ENCODE measurements at regions not wholly inside any gene's neighbourhood (a gene's known extent, or its start where the extent isn't known, plus 50 kb on each side); places are given as distances from the start of the nearest gene placed in this dataset.

DNA sequence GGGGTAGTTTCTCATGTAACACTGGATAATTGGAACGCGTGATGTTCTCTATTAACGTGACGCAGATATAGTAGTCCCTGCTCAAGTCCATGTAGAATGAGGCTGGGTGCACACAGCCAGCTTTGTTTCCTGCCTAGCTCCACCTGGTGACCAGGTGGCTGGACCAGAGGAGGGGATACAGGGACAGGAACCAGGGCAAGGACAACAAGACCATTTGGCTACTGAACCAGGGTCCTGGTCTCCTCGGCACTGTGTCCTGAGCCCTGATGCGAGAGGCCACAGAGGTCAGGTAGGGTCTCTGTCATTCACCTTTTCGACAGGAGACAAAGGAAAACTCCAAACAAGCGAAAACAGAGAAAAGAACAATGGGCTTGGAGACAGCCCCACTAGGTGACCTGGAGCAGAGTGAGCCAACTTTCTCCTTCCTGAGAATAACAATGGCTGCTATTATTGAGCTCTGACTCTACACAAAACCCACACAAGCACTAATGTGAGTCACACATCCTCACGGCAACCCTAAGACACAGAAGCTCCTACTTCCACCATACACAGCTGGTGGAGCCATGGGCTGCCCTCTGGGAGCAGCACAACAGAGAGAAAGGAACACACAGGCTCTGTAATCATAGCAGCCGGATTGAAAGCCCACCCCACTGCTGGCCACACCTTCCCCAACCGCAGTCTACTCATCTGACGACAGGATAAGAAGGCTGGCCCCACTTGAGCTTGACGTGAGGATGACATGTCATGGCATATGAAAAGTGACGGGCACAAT lies 67.3 kb upstream of the TEX51 start:
- no peak for DNase-seq

DNA sequence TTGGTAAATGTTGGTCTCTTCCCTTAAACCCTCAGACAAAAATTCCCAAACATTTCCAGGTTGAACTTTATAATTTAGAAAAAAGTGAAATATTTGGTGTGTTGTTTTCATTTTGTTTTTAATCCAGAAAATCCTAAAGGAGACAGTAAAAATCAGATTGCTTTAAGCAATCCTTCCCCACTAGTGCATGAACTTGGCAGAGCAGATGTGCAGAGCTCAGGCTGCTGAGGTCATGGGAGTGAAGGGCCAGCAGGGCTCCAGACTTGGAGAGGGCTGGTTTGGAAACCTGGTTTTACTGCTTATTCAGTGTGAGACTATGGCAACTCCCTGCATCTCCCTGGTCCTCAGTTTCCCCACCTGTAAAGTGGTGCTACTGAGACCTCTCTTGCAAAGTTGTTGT lies 66.7 kb upstream of the TEX51 start:
- no peak for DNase-seq

DNA sequence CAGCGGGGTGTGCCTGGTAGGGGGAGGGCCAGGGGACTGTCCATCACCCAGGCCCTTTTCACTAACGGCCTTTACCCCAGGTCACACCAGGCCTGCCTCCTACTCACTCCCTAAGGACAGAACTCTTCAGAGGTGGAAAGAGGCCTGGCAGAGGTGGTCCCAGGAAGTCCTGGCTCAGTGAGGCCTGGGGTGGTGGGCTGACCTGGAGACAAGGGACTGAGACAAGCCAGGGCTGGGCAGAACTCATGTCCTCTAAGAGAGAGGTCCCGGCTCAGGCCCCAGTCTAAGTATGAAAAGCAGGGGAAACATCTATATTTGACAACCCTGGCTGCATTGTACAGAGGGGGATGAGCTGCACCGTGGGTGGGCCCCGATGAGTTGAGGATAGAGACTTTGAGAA lies 65.9 kb upstream of the TEX51 start:
- DNase-seq: no peak

DNA sequence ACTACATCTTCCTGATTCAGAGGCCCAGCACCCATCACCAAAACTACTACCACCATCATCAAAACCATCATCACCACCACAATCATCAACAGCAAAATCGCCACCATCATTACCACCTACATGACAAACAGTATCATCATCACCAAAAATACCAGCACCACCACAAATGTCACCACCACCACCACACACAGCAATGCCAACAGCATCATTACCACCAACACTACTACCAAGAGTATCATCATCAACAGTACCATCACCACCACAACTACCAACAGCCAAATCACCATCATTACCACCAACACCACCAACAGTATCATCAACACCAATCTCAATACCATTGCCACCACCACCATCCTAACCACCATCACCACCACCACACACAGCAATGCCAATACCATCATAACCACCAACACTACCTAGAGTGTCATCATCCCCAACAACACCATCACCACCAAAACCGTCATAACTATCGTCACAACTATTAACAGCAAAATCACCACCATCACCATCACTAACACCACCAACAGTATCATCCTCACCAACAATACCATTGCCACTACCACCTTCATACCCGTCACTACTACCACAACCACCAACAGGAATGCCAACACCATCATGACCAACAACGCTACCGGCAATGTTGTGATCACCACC lies 64.6 kb upstream of the TEX51 start:
- DNase-seq: no peak

DNA sequence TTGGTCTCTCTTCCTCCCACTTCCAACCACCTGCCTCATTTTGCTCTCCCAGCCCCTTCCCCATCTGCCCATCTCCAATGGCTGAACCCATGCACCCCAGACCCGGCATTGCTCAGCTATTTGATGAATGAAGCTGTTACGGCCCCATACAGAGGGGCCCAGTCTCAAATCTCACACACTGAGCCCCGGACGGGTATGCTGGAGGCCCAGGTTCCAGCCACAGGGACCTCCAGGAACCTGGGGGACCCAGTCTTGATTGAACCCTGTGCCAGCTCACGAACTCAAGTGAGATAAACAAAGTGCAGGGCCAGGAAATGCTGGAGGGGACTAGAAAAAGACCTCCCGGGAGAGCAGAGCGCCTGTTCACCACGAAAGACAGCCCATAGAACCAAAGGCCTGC lies 63.4 kb upstream of the TEX51 start:
- DNase-seq: no peak

DNA sequence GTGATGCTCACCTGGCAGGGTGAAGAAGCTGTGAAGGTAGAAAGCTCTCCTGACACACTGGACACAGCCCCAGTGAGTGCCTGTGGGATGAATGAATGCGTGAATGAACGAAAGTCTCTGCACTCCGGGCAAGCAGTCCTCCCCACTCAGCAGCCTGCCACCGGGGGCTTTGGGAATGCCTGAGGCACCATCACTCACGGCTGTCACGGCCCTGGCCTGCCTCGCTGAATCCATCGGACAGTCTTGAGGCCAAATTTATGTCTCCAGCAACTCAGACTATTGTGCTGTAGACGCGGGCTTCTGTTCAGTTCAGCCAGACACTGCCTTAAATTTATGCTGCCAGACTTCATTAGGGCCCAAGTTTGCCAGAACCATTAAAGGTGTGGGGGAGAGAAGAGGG lies 62.9 kb upstream of the TEX51 start:
- no peak for DNase-seq

DNA sequence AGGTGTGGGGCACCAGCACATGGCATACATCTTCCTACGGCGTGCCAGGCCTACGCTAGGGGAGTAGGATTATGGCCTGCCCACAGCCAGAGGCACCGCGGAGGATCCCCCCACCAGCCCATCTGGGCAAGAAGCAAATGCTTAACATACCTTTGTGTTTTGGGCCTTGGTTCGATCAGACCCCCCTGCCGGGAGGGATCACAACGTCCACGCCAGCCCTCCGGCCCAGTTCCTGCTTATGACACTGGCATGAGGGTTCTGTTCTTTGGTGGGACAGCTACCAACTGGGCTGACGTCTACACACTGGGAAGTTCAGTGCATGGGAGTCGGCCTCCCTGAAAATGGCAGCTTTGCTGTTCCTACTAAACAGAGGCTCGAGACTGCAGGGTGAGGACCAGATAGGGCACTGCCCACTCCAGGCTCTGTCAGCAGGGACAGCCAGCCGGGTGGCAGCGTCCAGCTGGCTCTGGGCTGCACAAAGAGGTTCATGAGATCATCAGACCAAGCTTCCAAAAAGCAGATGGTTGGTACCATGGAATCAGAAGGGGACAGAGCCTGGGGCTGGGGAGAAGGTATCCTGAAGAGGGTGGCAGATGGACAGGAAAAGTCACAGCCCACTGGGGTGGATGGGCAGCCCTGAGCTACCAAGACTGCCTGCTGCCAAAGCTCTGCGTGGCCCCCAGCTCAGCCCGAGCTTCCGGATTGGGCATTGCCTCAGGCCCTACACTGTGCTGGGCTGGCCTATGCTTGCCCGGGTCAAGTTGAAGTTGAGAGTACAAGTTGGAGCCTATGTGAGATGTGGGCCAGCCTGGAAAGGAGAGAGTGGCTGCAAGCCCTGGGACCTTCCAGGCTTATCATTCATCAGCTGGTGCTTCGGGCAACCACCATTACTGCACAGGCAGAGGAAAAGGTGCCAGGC lies 61.7 kb upstream of the TEX51 start:
- no peak for DNase-seq

DNA sequence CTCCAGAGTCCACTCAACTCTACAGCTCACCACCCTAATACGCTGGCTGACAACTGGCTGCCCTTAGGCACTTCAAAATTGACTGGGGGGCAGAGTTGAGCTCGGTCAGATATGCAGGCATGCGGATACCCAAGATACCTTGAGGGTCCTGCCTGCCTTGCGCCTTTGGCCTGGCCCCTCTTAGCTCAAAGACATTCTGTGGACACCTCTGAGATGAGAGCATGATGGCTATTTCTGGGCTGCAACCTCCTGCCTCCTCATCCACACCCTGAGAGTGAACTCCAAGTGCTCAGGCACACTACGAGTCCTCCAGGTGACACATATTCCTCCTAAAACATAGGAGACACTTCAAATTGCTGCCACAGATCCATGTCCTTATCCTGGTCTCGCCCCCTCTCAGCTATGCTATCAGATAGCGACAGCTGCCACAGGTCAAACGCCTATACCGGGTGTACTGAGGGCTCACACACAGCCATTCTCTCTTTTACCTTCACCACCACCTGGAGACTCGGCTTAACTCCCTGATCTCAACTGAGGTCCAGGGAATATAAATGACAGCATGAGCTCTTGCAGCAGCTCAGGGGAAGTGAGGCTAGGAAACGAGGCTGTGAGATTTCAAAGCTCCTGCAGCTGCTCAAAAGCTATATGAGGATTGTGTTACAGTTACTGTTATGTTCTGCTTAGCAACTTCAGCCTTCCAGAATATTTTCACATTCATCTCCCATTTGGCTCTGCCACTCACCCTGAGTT lies 60.5 kb upstream of the TEX51 start:
- DNase-seq: no peak

DNA sequence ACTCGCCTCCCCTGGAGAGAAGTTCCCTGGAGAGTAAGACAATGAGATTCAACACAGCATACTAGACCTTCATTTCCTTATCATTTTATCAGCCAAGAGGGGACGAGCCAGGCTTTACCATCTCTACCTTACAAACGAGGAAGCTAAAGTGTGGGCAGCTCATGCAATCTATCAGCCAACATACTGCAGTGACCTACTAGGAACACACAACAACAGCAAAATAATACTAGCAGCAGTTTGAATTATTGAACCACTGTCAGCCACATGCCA lies 60.0 kb upstream of the TEX51 start:
- DNase-seq: no peak

DNA sequence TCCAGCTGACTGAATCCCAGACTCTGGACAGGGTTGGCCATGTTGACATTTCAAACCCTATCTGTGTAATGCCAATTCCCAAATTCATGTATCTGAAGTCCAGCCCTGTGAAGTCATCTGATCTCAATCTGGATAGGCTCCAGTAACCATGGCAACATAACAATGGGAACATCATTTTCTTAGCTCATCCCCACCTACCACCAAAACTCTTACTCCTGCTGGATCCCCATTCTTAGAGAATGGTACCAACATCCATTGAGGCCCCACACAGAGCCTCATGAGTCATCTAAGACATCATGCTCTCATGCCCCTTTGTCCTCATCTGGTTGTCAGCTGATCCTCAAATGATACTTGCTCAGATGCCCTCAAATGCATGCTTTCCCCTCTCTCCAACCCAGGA lies 58.9 kb upstream of the TEX51 start:
- DNase-seq: no peak

DNA sequence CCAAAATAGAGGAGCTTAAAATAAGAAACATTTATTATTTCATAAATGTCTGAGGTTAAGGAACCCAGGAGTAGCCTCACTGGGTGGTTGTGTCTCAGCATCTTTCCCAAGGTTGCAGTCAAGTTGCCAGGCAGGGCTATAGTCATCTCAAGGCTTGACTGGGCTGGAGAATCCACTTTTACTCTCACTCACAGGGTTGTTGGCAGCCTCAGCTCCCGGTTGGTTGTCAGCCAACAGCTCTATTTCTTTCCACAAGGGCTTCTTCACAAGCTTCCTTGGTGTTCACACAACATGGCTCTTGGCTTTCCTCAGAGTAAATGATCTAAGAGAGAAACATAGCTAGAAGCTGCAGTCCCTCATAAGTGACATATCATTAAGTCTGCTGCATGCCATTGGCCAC lies 55.6 kb upstream of the TEX51 start:
- DNase-seq: no peak

DNA sequence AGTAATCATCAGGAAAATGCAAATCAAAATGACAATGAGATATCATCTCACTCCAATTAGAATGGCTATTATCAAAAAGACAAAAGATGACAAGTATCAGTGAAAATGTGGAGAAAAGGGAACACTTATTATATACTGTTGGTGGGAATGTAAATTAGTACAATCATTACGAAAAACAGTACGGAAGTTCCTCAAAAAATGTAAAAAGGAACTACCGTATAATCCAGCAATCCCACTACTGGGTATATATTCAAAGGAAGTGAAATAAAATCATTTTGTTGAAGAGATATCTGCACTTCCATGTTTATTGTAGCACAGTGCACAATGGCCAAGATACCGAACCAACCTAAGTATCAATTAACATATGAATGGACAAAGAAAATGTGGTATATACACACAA lies 52.4 kb upstream of the TEX51 start:
- DNase-seq: no peak
